PC-3 (cell line): ENCODE measurements at regions not wholly inside any gene's neighbourhood (a gene's known extent, or its start where the extent isn't known, plus 50 kb on each side); places are given as distances from the start of the nearest gene placed in this dataset.

Experiments
- ATAC-seq: fragments of 200-7000 bp; cut with Tn5 transposase; 2 replicates; pipeline ENCODE4 v1.9.1; 2020; ENCODE audit warnings: mild to moderate bottlenecking, moderate library complexity
- BruUV-seq: library from RNA; stranded (reverse); fragments of 400-500 nt; replicated peaks from 2 replicates; lab custom pipeline; 2021; lab: Mats Ljungman, UMichigan
- CTCF ChIA-PET: fragments of 300-600 bp; sonication (Branson Sonifier 250); formaldehyde crosslinking; loops from one replicate; lab custom pipeline; 2022; ENCODE audit warnings: antibody characterized with exemption; lab: Charles Lee
- POLR2A ChIA-PET: fragments of 300-600 bp; sonication (Branson Sonifier 250); formaldehyde crosslinking; loops from one replicate; lab custom pipeline; 2022; ENCODE audit warnings: antibody characterized with exemption; ENCODE audit not compliant: unreplicated experiment; lab: Charles Lee
- DNase-seq: peaks from one replicate; pipeline ENCODE4 v3.0.0-alpha.2; 2015
- H2AFZ ChIP-seq: fragments of 300-600 bp; sonication (generic); 2 replicates; pipeline ENCODE4 v1.6.0; 2016; ENCODE audit warnings: antibody characterized with exemption, low read length
- H3F3A ChIP-seq: fragments of 300-600 bp; sonication (generic); one replicate; pipeline ENCODE4 v1.6.0; 2017; ENCODE audit warnings: antibody characterized with exemption, low read length, control low read depth, mild to moderate bottlenecking; ENCODE audit not compliant: unreplicated experiment
- H3K27ac ChIP-seq: fragments of 300-600 bp; sonication (generic); 2 replicates; pipeline ENCODE4 v1.5.1; 2016; ENCODE audit warnings: mild to moderate bottlenecking, low read length
- H3K27me3 ChIP-seq: fragments of 300-600 bp; sonication (generic); 2 replicates; pipeline ENCODE4 v1.6.1; 2016; ENCODE audit warnings: low read length, mixed read lengths
- H3K36me3 ChIP-seq: fragments of 300-600 bp; sonication (generic); 2 replicates; pipeline ENCODE4 v1.6.1; 2016; ENCODE audit warnings: low read depth, mixed run types, low read length, mixed read lengths
- H3K4me1 ChIP-seq: fragments of 300-600 bp; sonication (generic); 2 replicates; pipeline ENCODE4 v1.5.1; 2016; ENCODE audit warnings: low read length; ENCODE audit not compliant: insufficient read depth
- H3K4me2 ChIP-seq: fragments of 300-600 bp; sonication (generic); 2 replicates; pipeline ENCODE4 v1.6.0; 2016; ENCODE audit warnings: low read length
- H3K4me3 ChIP-seq: fragments of 300-600 bp; sonication (generic); 2 replicates; pipeline ENCODE4 v1.5.1; 2016; ENCODE audit warnings: mild to moderate bottlenecking, low read length, mixed read lengths
- H3K79me2 ChIP-seq: fragments of 300-600 bp; sonication (generic); 2 replicates; pipeline ENCODE4 v1.6.1; 2017; ENCODE audit warnings: low read length, mixed read lengths
- H3K9ac ChIP-seq: fragments of 300-600 bp; sonication (generic); 2 replicates; pipeline ENCODE4 v1.6.0; 2016; ENCODE audit warnings: mild to moderate bottlenecking, low read length
- H3K9me2 ChIP-seq: fragments of 300-600 bp; sonication (generic); replicated peaks from 2 replicates; pipeline ENCODE4 v1.6.1; 2016; ENCODE audit warnings: mixed run types, low read length, mixed read lengths
- H3K9me3 ChIP-seq: fragments of 300-600 bp; sonication (generic); 2 replicates; pipeline ENCODE4 v1.6.1; 2016; ENCODE audit warnings: low read length, mixed read lengths
- H4K20me1 ChIP-seq: fragments of 300-600 bp; sonication (generic); 2 replicates; pipeline ENCODE4 v1.6.1; 2016; ENCODE audit warnings: low read length, mixed read lengths
- CTCF ChIP-seq: fragments of 300-600 bp; sonication (generic); conservative IDR thresholded peaks from 2 replicates; pipeline ENCODE4 v1.5.1; 2017; ENCODE audit warnings: antibody characterized with exemption, low read depth, mild to moderate bottlenecking, low read length
- EZH2 ChIP-seq: fragments of 300-600 bp; sonication (generic); IDR thresholded peaks from one replicate; pipeline ENCODE4 v1.6.1; 2017; ENCODE audit warnings: antibody characterized with exemption, mild to moderate bottlenecking, low read length; ENCODE audit not compliant: unreplicated experiment
- EZH2phosphoT487 ChIP-seq: fragments of 300-600 bp; sonication (generic); IDR thresholded peaks from 2 replicates; pipeline ENCODE4 v1.6.1; 2018; ENCODE audit warnings: mild to moderate bottlenecking, antibody characterized with exemption, low read length, borderline replicate concordance
- intact Hi-C: fragments of 100-400 bp; cut with micrococcal nuclease; formaldehyde crosslinking; loops from 2 replicates; pipeline ENCODE4 v1.9.0; 2023

GRCh38 chr2:217570394-217570793 lies 432.4 kb downstream of the TNS1 start:
- no TSS peak for BruUV-seq
- Histone ChIP-seq H4K20me1 (no peaks in the 10 kb centered on the region), H3F3A (no peaks in the 10 kb centered on the region), H3K4me2 (no peak overlapping the region), H3K27me3 (peaks cover 4% of the 10 kb centered on the region; the same call in 1 of the 2 replicates), H3K79me2 (no peaks in the 10 kb centered on the region), H3K9ac (no peak overlapping the region), H2AFZ (no peak overlapping the region), H3K9me3 (no peaks in the 10 kb centered on the region), H3K9me2 (no peaks in the 10 kb centered on the region), H3K4me1 (no peaks in the 10 kb centered on the region), H3K4me3 (no peak overlapping the region), H3K36me3 (no peaks in the 10 kb centered on the region), H3K27ac (no peak overlapping the region)
- no peak for DNase-seq
- POLR2A ChIA-PET, result no interaction called here
- CTCF ChIA-PET, result no interaction called here
- TF ChIP-seq CTCF (no peak), EZH2 (no peak), EZH2phosphoT487 (no peak)
- ATAC-seq, result no peak
- intact Hi-C loops, result no loop called here

- POLR2A ChIA-PET, result no interaction called here
- no peak for DNase-seq
- intact Hi-C loops, result no loop called here
- H3K4me2 ChIP-seq, result no peak overlapping the region
- TF ChIP-seq EZH2phosphoT487 (no peak), CTCF (no peak)
- ATAC-seq, result no peak
- no peaks in the 10 kb centered on the region for H3K9me2 ChIP-seq
- H3K27ac ChIP-seq, result no peak overlapping the region
- no peaks in the 10 kb centered on the region for H3K9me3 ChIP-seq
- no peaks in the 10 kb centered on the region for H3F3A ChIP-seq
- no peak overlapping the region for H3K9ac ChIP-seq
- H3K4me3 ChIP-seq, result no peak overlapping the region
- H3K79me2 ChIP-seq, result no peaks in the 10 kb centered on the region
- H3K36me3 ChIP-seq, result no peaks in the 10 kb centered on the region
- no peaks in the 10 kb centered on the region for H3K4me1 ChIP-seq
- no peaks in the 10 kb centered on the region for H4K20me1 ChIP-seq
- CTCF ChIA-PET, result no interaction called here
- no peak overlapping the region for H2AFZ ChIP-seq
- peaks cover 4% of the 10 kb centered on the region; the same call in 1 of the 2 replicates for H3K27me3 ChIP-seq
- no TSS peak for BruUV-seq
Measured at GRCh38 chr2:217568289-217568971, 434.4 kb downstream of the TNS1 start.

- POLR2A ChIA-PET, result interaction anchor here (0.6 kb wide), 1 partner anchor 13 kb away, joined by 3 read pairs; no protein-coding TSS in a partner anchor
- no TSS peak for BruUV-seq
- ATAC-seq, result no peak
Measured at GRCh38 chr2:217563565-217563964, 439.2 kb downstream of the TNS1 start.

More at GRCh38 chr2:217563565-217563964, 439.2 kb downstream of the TNS1 start:
- no peaks in the 10 kb centered on the region for H3K36me3 ChIP-seq
- no peak for DNase-seq
- no peak for TF ChIP-seq EZH2phosphoT487
- no peak for TF ChIP-seq EZH2
- TF ChIP-seq CTCF, result no peak
- H3K9ac ChIP-seq, result no peak overlapping the region
- H3K9me2 ChIP-seq, result no peaks in the 10 kb centered on the region
- no peak overlapping the region for H3K4me3 ChIP-seq
- no peak overlapping the region for H3K4me2 ChIP-seq
- H2AFZ ChIP-seq, result no peak overlapping the region
- H3K27ac ChIP-seq, result no peak overlapping the region
- no peaks in the 10 kb centered on the region for H3F3A ChIP-seq
- no peaks in the 10 kb centered on the region for H4K20me1 ChIP-seq
- no peaks in the 10 kb centered on the region for H3K79me2 ChIP-seq
- H3K4me1 ChIP-seq, result no peaks in the 10 kb centered on the region
- intact Hi-C loops, result no loop called here
- H3K9me3 ChIP-seq, result 0 out of 2 replicates have a peak, but pooled peaks cover 3% of the 10 kb centered on the region
- CTCF ChIA-PET, result no interaction called here
- H3K27me3 ChIP-seq, result peaks cover 4% of the 10 kb centered on the region; the same call in 1 of the 2 replicates
